Activated T-cell treated with anti-CD3 and anti-CD28 coated beads for 4 hours (primary cell): ENCODE measurements at regions not wholly inside any gene's neighbourhood (a gene's known extent, or its start where the extent isn't known, plus 50 kb on each side); places are given as distances from the start of the nearest gene placed in this dataset.

Experiments used
- DNase-seq: peaks from one replicate; pipeline ENCODE4 v3.0.0-alpha.2; 2020

DNA sequence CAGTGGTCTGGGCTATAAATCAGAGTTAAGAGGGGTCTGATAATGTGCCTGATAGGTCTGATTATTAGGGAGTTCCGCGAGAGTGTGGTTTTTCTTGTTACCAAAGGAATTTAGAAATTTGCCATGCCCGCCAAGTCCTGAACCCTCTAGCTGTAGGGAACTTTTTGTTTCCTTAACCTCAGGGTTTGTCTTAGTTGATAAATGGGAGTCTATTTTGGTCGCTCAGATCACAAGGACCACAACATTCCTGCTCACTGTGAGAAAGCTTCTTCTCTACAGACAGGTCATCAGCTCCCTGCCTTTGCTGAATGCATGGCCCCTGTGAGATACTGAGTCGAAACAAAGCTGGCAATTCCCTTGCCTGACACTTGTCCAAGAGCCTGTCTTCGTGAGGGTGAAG is 497.8 kb downstream of the HS3ST4 start:
- DNase-seq, result no peak

DNA sequence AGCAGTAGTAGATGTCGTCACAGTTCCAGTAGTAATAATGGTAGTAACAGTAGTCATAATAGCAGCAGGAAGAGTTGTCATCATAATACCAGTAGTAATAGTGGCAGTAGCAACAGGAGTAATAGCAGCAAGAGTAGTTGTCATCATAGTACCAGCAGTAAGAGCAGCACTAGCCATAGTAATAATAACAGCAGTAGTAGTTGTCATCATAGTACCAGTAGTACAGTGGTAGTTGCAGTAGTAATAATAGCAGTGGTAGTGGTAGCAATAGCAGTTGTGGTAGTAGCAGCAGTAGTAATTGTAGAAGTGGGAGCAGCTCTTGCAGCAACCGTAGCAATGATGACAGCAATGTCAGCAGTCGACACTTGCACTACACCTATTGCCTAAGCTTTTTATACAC is 502.8 kb downstream of the HS3ST4 start:
- no peak for DNase-seq

GRCh38 chr16:26195225-26195624 is 503.5 kb downstream of the HS3ST4 start:
- no peak for DNase-seq

- DNase-seq, result no peak
These were observed 504.6 kb downstream of the HS3ST4 start for GRCh38 chr16:26196310-26196709.

DNA sequence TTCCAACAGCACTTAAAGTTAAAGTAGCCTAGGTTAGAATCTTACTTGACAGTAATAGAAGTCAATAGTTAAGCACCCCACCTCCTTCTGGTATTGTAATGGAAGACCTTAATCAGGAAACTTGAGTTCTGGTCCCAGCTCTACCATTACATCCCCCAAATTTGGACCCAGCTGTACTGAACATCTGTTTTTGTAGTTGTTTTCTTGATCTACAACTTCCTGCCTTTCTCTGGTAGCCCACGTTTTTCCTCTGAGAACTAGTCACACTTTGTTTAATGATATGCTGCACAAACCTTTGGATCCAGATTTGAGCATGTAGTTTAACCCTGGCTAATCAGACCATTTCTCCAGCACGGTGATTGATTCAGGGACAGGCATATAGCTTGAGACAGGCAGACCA is 505.0 kb downstream of the HS3ST4 start:
- no peak for DNase-seq

DNA sequence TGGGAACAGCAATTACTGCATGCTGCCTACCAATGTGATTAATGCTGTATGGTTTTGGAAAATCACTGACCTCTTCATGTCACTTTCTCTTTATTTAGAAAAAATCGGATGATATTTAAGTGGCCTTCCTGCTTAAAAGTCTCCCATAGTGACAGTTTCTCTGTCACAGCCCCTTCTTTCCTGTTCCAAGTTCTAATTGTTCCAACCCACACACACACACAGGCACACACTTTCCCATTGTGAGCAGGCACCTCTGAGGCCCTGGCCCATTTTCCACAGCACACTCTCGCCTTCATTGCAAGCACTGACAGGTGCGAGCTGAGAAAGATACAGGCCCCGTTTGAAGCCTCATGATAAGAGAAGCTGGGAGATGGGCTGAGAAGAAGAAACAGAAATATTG is 505.9 kb downstream of the HS3ST4 start:
- no peak for DNase-seq

GRCh38 chr16:26198221-26198620 is 506.5 kb downstream of the HS3ST4 start:
- DNase-seq, result no peak

- no peak for DNase-seq
These were observed 512.4 kb downstream of the HS3ST4 start for GRCh38 chr16:26204138-26204537.

GRCh38 chr16:26211542-26211941 is 519.8 kb downstream of the HS3ST4 start:
- DNase-seq, result no peak

DNA sequence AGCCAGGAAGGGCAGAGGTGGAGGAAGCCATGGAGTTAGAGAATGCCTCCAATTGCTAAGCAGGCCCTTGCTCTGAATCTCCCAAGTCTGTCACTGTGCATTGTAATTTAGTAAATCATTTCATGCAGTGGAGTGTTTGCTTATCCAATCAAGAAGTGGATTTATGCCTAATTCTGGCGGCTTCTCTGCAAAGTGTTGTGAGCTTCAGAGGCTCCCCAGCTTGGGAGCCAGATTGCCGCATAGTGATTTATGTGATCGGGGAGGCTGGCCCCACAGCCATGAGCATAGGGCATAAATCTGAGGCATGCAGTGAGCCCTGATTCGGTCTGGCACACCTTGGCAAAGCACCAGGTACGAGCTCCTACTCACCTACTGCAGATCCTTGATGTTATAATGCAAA is 520.8 kb downstream of the HS3ST4 start:
- no peak for DNase-seq

DNA sequence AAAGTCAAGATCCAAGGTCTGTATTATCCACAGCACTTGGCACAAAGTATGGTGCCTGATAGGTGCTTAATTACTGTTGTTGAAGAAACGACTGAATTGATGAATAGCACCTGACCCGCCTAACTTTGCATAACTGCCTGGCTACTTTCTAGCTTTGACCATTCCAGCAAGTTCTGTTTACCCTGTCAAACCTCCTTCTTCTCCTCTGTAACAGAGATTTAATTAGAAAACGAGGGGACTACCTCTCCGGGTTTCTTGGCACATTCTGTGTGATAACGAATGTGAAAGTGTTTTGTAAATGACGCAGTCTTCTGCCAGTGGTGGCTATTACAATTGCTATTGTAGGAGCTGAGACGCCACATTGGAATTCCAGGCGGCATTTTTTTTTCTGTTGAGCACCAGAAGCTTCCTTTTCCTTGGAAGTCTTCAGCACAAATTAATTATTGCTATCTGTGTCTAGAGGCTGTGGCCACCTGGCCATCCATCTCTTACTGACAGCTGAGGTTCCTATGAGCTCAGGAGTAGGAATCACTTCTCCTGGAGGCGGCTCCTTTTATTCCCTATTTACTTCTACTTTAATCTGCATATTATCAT is 522.9 kb downstream of the HS3ST4 start:
- no peak for DNase-seq

GRCh38 chr16:26220894-26221293 is 529.1 kb downstream of the HS3ST4 start:
- no peak for DNase-seq

- no peak for DNase-seq
These were observed 539.9 kb downstream of the HS3ST4 start for GRCh38 chr16:26231647-26232046.

GRCh38 chr16:26240807-26241206 is 549.0 kb downstream of the HS3ST4 start:
- no peak for DNase-seq

DNA sequence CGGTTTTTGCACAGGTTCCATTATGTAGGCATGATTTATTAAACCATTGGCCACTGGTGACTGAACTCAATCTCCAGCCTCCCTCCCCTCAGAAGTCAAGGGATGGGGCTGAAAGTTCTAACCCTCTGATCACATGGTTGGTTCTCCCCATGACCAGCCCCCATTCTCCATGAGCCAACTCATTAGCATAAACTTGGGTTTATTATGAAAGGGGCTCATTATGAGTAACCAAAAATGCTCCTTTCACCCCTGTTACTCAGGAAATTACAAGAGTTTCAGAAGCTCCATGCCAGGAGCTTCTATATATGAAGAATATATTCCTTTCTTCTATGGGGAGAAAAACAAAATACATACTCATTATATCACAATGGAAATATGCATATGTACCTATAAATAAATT is 555.3 kb downstream of the HS3ST4 start:
- no peak for DNase-seq

GRCh38 chr16:26252598-26252997 is 560.8 kb downstream of the HS3ST4 start:
- DNase-seq, result no peak

- DNase-seq, result no peak
These were observed 569.9 kb downstream of the HS3ST4 start for GRCh38 chr16:26261621-26262020.

- no peak for DNase-seq
These were observed 571.6 kb downstream of the HS3ST4 start for GRCh38 chr16:26263406-26263805.

DNA sequence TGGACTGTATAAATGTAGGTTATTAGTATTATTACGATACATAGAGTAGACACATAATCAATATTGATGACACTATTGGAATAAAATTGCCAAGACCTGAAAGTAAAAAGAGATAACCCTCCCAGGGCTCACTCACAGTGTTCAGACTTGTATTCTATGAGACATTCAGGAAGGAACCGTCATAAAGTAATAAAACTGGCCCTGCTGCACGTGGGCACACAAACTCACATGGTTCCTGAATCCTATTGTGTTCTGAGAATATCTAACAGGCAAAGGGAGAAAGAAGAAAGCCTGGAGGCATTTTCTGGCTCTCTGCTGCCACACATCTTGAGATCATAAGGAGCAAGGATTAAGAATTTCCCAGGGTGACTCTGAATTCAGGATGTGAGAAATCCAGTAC is 575.9 kb downstream of the HS3ST4 start:
- no peak for DNase-seq

DNA sequence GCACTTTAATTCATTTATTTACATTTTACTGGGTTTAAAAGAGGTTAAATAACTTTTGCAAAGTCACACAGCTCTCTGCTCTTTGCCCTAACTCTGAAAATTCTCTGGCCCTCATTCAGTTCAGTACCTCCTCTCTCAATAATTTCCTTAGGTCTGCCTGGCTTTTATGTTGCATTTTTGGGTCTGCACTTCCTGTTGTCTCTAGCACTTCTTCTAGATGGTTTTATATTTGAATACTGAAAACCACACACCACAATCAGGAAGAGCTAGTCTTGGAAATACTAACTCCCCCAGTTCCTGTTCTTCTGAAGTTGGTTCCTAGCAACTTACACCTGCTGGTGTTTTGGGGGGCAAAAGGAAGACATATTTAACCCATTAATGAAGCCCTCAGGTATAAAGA is 577.9 kb downstream of the HS3ST4 start:
- DNase-seq, result no peak

DNA sequence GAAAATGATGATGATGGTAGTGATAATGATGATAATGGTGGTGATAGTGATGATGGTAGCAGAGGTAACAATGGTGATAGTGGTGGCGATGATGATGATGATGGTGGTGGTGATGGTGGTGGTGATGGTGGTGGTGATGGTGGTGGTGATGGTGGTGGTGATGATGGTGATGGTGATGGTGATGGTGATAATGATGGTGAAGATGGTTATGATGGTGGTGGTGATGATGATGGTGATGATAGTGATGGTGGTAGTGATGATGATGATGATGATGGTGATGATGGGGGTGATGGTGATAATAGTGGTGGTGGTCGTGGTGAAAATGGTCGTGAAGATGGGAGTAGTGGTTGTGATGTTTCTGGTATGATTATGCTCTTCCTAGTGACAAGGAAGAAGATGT is 581.8 kb downstream of the HS3ST4 start:
- DNase-seq, result no peak

DNA sequence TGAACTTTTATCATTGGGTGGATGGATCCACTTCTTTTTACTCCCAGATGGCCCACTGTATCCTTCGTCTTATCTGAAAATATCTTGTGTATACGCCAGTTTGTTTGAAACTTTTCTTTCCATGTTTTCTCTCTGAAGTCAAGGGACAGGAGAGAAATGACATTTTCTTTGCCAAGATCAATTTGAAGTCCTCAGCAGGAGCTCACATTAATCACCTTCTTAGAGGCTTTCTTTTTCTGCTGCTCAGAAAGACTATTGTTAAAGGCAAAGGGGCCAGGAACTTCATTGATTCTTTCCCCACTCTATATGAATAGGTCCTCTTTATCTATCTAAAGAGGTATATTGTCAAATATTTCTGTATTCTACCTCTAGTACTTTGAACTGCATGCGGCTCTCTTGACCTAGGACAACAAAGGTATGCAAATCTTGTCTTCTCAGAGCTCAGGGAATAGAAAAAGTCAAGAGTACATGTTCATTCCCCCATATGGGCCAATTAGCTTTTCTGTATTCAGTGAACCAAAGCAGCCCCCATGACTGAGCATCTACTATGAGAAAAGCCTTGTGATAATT is 583.3 kb downstream of the HS3ST4 start:
- DNase-seq, result no peak

DNA sequence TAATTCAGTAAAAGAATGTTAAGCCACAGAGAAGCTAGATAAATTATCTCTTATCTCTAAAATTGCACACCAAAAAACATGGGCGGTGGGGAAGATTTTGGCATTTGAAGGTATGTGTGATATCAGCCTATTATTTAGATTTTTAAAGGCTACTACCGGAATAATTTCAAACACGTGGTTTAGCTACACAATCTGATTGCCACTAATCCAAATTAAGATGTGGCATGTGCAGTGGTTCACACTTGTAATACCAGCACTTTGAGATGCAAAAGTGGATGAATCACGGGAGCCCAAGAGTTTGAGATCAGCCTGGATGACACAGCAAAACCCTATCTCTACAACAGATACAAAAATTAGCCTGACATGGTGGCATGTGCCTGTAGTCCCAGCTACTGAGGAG is 584.5 kb downstream of the HS3ST4 start:
- no peak for DNase-seq

DNA sequence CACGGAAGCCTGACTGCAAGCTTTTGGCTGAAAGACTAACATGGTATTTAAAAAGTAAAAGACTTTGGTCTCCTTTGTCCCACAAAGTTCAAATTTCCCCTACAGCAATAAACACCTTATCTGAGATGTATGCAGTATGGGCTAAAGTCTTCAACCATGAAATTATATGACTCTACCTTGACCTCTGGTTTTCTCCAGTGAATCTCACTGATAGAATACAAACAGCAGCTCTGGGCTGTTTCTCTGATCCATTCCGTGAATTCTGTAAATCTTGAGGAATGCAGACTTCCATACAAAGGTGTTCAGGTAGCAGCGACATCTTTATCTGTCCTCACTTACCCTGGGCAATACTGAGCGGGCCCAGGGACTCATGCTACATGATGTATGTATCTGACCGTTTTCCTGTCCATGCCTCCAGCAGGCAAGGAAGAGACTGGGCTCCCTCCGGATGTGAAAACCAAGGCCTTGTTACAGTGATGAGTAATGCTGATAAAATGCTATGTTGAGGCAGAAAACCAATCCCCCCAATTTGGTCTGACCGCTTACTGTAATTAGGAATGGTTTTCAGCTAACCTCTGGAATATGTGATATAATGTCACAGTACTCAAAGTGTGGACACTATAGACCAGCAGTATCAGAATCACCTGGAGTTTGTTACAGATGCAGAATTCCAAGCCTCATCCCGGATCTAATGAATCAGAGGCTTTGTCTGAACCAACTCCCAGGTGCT is 589.8 kb downstream of the HS3ST4 start:
- DNase-seq, result no peak
